Astrocyte (in vitro differentiated cells and primary cell): ENCODE measurements at regions not wholly inside any gene's neighbourhood (a gene's known extent, or its start where the extent isn't known, plus 50 kb on each side); places are given as distances from the start of the nearest gene placed in this dataset.

Source experiments
- DNase-seq: peaks from one replicate; pipeline ENCODE4 v3.0.0-alpha.2; 2010; ENCODE audit warnings: low read depth
- FAIRE-seq: peaks from 2 replicates; lab custom pipeline; 2011; peaks lifted over from hg19 to GRCh38; lab: Jason Lieb, UNC
- H2AFZ ChIP-seq: 2 replicates; pipeline ENCODE4 v1.6.0; 2012; ENCODE audit warnings: low read depth, low read length, inconsistent platforms
- H3K27ac ChIP-seq: 2 replicates; pipeline ENCODE4 v1.5.1; 2011; ENCODE audit warnings: low read depth, low read length, inconsistent platforms
- H3K27me3 ChIP-seq: 2 replicates; pipeline ENCODE4 v1.6.0; 2011; ENCODE audit warnings: low read length, inconsistent platforms; ENCODE audit not compliant: insufficient read depth
- H3K36me3 ChIP-seq: 2 replicates; pipeline ENCODE4 v1.5.1; 2011; ENCODE audit warnings: low read length, inconsistent platforms; ENCODE audit not compliant: insufficient read depth
- H3K4me1 ChIP-seq: 2 replicates; pipeline ENCODE4 v1.5.1; 2011; ENCODE audit warnings: low read length, inconsistent platforms; ENCODE audit not compliant: insufficient read depth
- H3K4me2 ChIP-seq: 2 replicates; pipeline ENCODE4 v1.6.0; 2012; ENCODE audit warnings: low read length, inconsistent platforms
- H3K4me3 ChIP-seq: 2 replicates; pipeline ENCODE4 v1.5.1; 2011; ENCODE audit warnings: low read depth, mild to moderate bottlenecking, low read length, inconsistent platforms; ENCODE audit not compliant: insufficient read depth
- H3K79me2 ChIP-seq: 2 replicates; pipeline ENCODE4 v1.6.0; 2012; ENCODE audit warnings: mild to moderate bottlenecking, low read length, inconsistent platforms; ENCODE audit not compliant: insufficient read depth
- H3K9ac ChIP-seq: 2 replicates; pipeline ENCODE4 v1.6.0; 2012; ENCODE audit warnings: mild to moderate bottlenecking, low read length, inconsistent platforms
- H3K9me3 ChIP-seq: 2 replicates; pipeline ENCODE4 v1.5.1; 2012; ENCODE audit warnings: low read depth, mild to moderate bottlenecking, low read length, inconsistent platforms; ENCODE audit not compliant: insufficient read depth
- H4K20me1 ChIP-seq: 2 replicates; pipeline ENCODE4 v1.6.0; 2012; ENCODE audit warnings: low read length, inconsistent platforms; ENCODE audit not compliant: insufficient read depth
- H3K27ac Mint-ChIP-seq: one replicate; pipeline ENCODE4 v1.8.0; 2021; ENCODE audit warnings: mild to moderate bottlenecking, mixed read lengths; ENCODE audit not compliant: unreplicated experiment
- H3K27me3 Mint-ChIP-seq: one replicate; pipeline ENCODE4 v1.8.0; 2021; ENCODE audit warnings: low read depth, mixed read lengths; ENCODE audit not compliant: unreplicated experiment
- H3K36me3 Mint-ChIP-seq: one replicate; pipeline ENCODE4 v1.8.0; 2021; ENCODE audit warnings: low read depth, mixed read lengths; ENCODE audit not compliant: unreplicated experiment
- H3K4me1 Mint-ChIP-seq: one replicate; pipeline ENCODE4 v1.8.0; 2021; ENCODE audit warnings: low read depth, mixed read lengths; ENCODE audit not compliant: unreplicated experiment
- H3K4me3 Mint-ChIP-seq: one replicate; pipeline ENCODE4 v1.8.0; 2021; ENCODE audit warnings: mild to moderate bottlenecking, moderate library complexity, mixed read lengths; ENCODE audit not compliant: unreplicated experiment
- H3K9me3 Mint-ChIP-seq: one replicate; pipeline ENCODE4 v1.8.0; 2021; ENCODE audit warnings: mild to moderate bottlenecking, mixed read lengths; ENCODE audit not compliant: unreplicated experiment
- CTCF ChIP-seq: IDR thresholded peaks from 2 replicates; pipeline ENCODE4 v1.5.1; 2011; ENCODE audit warnings: low read depth, mild to moderate bottlenecking, inconsistent platforms, low read length, moderate library complexity; ENCODE audit not compliant: insufficient read depth
- EZH2 ChIP-seq: IDR thresholded peaks from 2 replicates; pipeline ENCODE4 v1.6.1; 2012; ENCODE audit warnings: mild to moderate bottlenecking, low read length, inconsistent platforms; ENCODE audit not compliant: insufficient read depth

GRCh38 chr17:73947281-73947965, 256.1 kb upstream of the RPL38 start:
- Mint-ChIP-seq H3K9me3 (no peaks in the 10 kb centered on the region), H3K27me3 (peaks cover 71% of the 10 kb centered on the region), H3K36me3 (no peaks in the 10 kb centered on the region), H3K4me1 (no peaks in the 10 kb centered on the region), H3K27ac (no peak overlapping the region), H3K4me3 (no peak overlapping the region)
- no peak for DNase-seq
- H3K27me3 ChIP-seq: peaks cover 6% of the 10 kb centered on the region
- H3K4me2 ChIP-seq: no peak overlapping the region
- no peak overlapping the region for H3K4me3 ChIP-seq
- no peaks in the 10 kb centered on the region for H3K36me3 ChIP-seq
- TF ChIP-seq EZH2 (no peak), CTCF (no peak)
- FAIRE-seq: no peak
- H3K27ac ChIP-seq: no peak overlapping the region
- H3K9ac ChIP-seq: no peak overlapping the region
- H4K20me1 ChIP-seq: no peaks in the 10 kb centered on the region
- no peak overlapping the region for H2AFZ ChIP-seq
- H3K9me3 ChIP-seq: no peaks in the 10 kb centered on the region
- no peaks in the 10 kb centered on the region for H3K4me1 ChIP-seq
- no peaks in the 10 kb centered on the region for H3K79me2 ChIP-seq

- Histone ChIP-seq H3K4me2 (no peak overlapping the region), H2AFZ (no peak overlapping the region), H3K4me3 (no peak overlapping the region), H3K27ac (no peak overlapping the region), H3K9ac (no peak overlapping the region), H3K4me1 (no peaks in the 10 kb centered on the region), H3K36me3 (no peaks in the 10 kb centered on the region), H3K27me3 (peaks cover 6% of the 10 kb centered on the region), H3K9me3 (no peaks in the 10 kb centered on the region), H3K79me2 (no peaks in the 10 kb centered on the region), H4K20me1 (no peaks in the 10 kb centered on the region)
- Mint-ChIP-seq H3K36me3 (no peaks in the 10 kb centered on the region), H3K4me3 (no peak overlapping the region), H3K4me1 (no peaks in the 10 kb centered on the region), H3K27ac (no peak overlapping the region), H3K27me3 (peaks cover 68% of the 10 kb centered on the region), H3K9me3 (no peaks in the 10 kb centered on the region)
- no peak for FAIRE-seq
- DNase-seq: no peak
- no peak for TF ChIP-seq EZH2
- TF ChIP-seq CTCF: no peak
These were observed 255.5 kb upstream of the RPL38 start for GRCh38 chr17:73947966-73948355.

- H3K9me3 Mint-ChIP-seq: no peaks in the 10 kb centered on the region
- Histone ChIP-seq H3K9me3 (no peaks in the 10 kb centered on the region), H3K4me1 (no peaks in the 10 kb centered on the region), H3K9ac (no peak overlapping the region), H4K20me1 (no peaks in the 10 kb centered on the region), H3K27ac (no peak overlapping the region), H3K36me3 (no peaks in the 10 kb centered on the region), H3K4me3 (no peak overlapping the region), H3K4me2 (no peak overlapping the region), H2AFZ (no peak overlapping the region), H3K79me2 (no peaks in the 10 kb centered on the region), H3K27me3 (peaks cover 10% of the 10 kb centered on the region)
- no peak overlapping the region for H3K4me3 Mint-ChIP-seq
- no peaks in the 10 kb centered on the region for H3K4me1 Mint-ChIP-seq
- DNase-seq (no peak), FAIRE-seq (no peak)
- TF ChIP-seq CTCF (no peak), EZH2 (no peak)
- peaks cover 54% of the 10 kb centered on the region for H3K27me3 Mint-ChIP-seq
- no peaks in the 10 kb centered on the region for H3K36me3 Mint-ChIP-seq
- no peak overlapping the region for H3K27ac Mint-ChIP-seq
These were observed 253.4 kb upstream of the RPL38 start for GRCh38 chr17:73949903-73950592.
